ENCODE measurements at regions not wholly inside any gene's neighbourhood (a gene's known extent, or its start where the extent isn't known, plus 50 kb on each side); places are given as distances from the start of the nearest gene placed in this dataset.

GRCh38 chr13:85148009-85148408 is 651.2 kb downstream of the SLITRK6 start:
- H3K9me3 ChIP-seq, result peaks cover 0 to 4% (median 0%) of the 10 kb centered on the region in 12 donors
- WGBS, 4 donors, result 32 to 43% (median 37%) methylated on average over 4 of the region's 4 CpGs
- no peaks in the 10 kb centered on the region for H3K4me1 ChIP-seq
- ATAC-seq, result no peak
- no peak for TF ChIP-seq POLR2A (IDR thresholded peaks at IDR 0.05)
- no peak for TF ChIP-seq CTCF (IDR thresholded peaks at IDR 0.05)
- DNase-seq, result no peak
- intact Hi-C loops (cut with DNase I), result no loop called here
- no peaks in the 10 kb centered on the region for H3K27me3 ChIP-seq
- H3K36me3 ChIP-seq, result no peaks in the 10 kb centered on the region
- no peak overlapping the region for H3K4me3 ChIP-seq
- H3K27ac ChIP-seq, result no peak overlapping the region

GRCh38 chr13:85142351-85142927 is 656.8 kb downstream of the SLITRK6 start:
- H3K27me3 ChIP-seq, result no peaks in the 10 kb centered on the region
- TF ChIP-seq CTCF (IDR thresholded peaks at IDR 0.05), result no peak
- no peak for TF ChIP-seq POLR2A (IDR thresholded peaks at IDR 0.05)
- WGBS, 4 donors, result 73 to 84% (median 79%) methylated on average over 2 of the region's 2 CpGs

GRCh38 chr13:85141401-85141800 is 657.8 kb downstream of the SLITRK6 start:
- TF ChIP-seq POLR2A (IDR thresholded peaks at IDR 0.05) (no peak), CTCF (IDR thresholded peaks at IDR 0.05) (no peak)
- no peak overlapping the region for H3K27ac ChIP-seq
- DNase-seq (no peak), ATAC-seq (no peak)
- H3K4me3 ChIP-seq, result no peak overlapping the region
- no peaks in the 10 kb centered on the region for H3K4me1 ChIP-seq
- intact Hi-C loops (cut with DNase I), result no loop called here
- no peaks in the 10 kb centered on the region for H3K9me3 ChIP-seq
- 41 to 64% (median 59%) methylated on average over 2 of the region's 2 CpGs for WGBS, 4 donors
- H3K27me3 ChIP-seq, result no peaks in the 10 kb centered on the region
- H3K36me3 ChIP-seq, result no peaks in the 10 kb centered on the region

More at GRCh38 chr13:85142351-85142927, 656.8 kb downstream of the SLITRK6 start:
- H3K27ac ChIP-seq, result no peak overlapping the region
- H3K9me3 ChIP-seq, result no peaks in the 10 kb centered on the region
- intact Hi-C loops (cut with DNase I), result no loop called here
- no peaks in the 10 kb centered on the region for H3K36me3 ChIP-seq
- no peak overlapping the region for H3K4me3 ChIP-seq
- DNase-seq (no peak), ATAC-seq (no peak)
- no peaks in the 10 kb centered on the region for H3K4me1 ChIP-seq

GRCh38 chr13:85140192-85140591 is 659.0 kb downstream of the SLITRK6 start:
- WGBS, 4 donors, result 46 to 51% (median 49%) methylated on average over 1 of the region's 1 CpG
- Histone ChIP-seq H3K9me3 (no peaks in the 10 kb centered on the region), H3K4me1 (no peaks in the 10 kb centered on the region), H3K27me3 (no peaks in the 10 kb centered on the region), H3K4me3 (no peak overlapping the region), H3K36me3 (no peaks in the 10 kb centered on the region), H3K27ac (no peak overlapping the region)
- TF ChIP-seq CTCF (IDR thresholded peaks at IDR 0.05), result no peak
- TF ChIP-seq POLR2A (IDR thresholded peaks at IDR 0.05), result no peak
- ATAC-seq (no peak), DNase-seq (no peak)
- intact Hi-C loops (cut with DNase I), result no loop called here
